CD4-positive, alpha-beta T cell treated with Interleukin-12 subunit alpha and Interleukin-12 subunit beta, for 1 hour (primary cell): ENCODE measurements at regions not wholly inside any gene's neighbourhood (a gene's known extent, or its start where the extent isn't known, plus 50 kb on each side); places are given as distances from the start of the nearest gene placed in this dataset.

ENCODE experiments used
- DNase-seq: peaks from one replicate; pipeline ENCODE4 v3.0.0-alpha.2; 2020

GRCh38 chr2:67660871-67661270 lies 263.7 kb downstream of the ETAA1 start:
- DNase-seq, result no peak

DNA sequence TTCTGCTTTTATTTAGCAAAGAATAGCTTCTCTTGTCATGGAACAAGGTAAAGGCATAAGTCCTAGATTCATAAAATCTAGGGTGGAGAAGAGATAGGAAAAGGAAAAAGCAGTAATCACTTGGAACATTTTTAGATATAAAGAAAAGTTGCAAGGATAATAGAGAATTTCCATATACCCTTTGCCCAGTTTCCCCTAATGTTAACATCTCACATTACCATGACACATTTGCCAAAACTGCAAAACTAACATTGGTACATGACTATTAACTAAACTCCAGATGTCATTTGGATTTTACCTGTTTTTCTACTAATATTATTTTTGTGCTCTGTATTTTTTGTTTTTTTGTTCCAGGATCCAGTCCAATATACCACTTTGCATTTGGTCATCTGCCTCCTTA lies 265.1 kb downstream of the ETAA1 start:
- no peak for DNase-seq

- DNase-seq, result no peak
Measured at GRCh38 chr2:67663776-67664175, 266.6 kb downstream of the ETAA1 start.

DNA sequence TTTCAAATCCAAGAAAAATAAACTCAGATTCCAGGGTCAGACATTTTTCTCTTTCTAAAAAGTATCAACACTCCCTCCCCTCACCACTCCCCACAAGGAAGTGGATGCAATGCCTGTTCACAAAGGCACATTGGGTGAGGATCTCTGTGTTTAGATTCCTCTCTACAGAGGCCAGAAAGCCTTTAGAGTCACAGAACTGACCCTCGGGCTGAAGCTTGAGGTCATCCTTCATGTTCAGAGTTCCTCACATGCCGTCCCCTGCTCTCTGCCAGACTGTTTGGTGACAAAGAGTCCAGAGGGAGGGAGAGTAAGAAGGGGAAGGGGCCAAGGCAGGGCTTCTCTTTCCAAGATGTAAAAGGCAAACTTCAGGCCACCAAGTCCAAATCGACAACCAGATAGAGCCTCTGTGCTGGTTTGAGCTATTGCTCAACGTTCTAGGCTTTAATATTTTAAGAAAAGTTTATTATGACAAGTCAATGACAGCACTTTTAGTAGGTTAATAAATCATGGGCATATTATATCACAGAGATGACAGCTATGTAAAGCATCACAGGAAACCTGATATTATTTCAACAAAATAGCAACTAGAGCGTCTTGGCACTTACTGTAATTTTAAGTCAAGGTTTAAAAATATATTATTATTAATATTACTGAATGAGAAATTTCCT lies 269.4 kb downstream of the ETAA1 start:
- no peak for DNase-seq

DNA sequence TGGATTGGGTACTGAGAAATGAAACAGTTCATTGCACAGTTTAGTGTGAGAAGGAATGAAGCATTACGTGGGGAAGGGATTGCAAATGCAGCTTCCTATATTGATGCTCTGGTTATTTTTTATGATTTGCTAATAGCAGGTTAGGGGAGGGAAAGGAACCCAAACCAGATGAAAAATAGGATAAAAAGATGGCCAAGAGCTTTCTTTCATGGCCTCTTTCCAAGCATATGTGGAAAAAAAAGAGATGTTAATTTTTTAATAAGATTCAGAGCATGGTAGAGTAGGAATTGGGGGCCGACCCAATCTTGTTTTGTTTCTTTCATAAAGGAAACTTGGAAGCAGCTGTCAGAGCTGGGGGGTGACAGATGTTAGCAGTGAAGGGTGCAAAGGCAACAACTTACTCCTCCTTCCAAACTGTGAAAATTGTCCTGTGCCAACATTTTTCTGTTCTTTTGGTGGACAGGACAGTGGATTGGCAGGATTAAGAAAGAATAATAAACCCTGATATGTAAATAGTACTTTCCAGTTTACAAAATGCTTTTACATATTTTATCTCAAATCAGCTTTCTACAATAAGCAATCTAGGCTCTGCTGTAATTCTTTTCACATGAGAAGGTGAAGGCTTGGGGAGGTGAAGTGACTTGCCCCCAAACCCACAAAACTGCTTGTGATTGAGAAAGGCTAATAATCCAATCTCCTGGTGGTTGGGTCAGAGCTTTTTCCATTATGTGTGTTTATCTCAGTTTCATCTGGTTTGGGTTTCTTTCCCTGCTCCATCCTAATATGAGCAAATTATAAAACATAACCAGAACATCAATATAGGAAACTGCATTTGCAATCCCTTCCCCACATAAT lies 270.1 kb downstream of the ETAA1 start:
- no peak for DNase-seq

- no peak for DNase-seq
Measured at GRCh38 chr2:67668538-67668937, 271.4 kb downstream of the ETAA1 start.

GRCh38 chr2:67669168-67669567 lies 272.0 kb downstream of the ETAA1 start:
- no peak for DNase-seq

DNA sequence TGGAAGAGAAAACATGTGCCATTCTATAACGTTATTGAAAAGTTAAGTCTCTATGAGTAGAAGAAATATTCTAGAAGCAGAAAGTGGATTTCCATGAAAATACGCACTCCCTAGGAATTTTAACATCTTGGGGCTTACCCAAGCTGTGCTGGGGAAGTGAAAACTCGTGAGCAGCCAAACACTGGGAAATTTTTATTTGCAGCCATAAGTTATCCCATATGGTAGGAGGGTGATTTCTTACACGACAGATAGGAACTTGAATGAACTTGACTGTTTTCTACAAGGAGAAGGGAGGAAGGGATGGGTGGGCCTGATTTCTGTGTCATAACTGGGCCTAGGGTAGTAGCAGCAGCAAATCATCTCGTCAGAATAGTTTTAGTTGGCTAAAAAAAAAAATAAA lies 272.6 kb downstream of the ETAA1 start:
- DNase-seq, result no peak

DNA sequence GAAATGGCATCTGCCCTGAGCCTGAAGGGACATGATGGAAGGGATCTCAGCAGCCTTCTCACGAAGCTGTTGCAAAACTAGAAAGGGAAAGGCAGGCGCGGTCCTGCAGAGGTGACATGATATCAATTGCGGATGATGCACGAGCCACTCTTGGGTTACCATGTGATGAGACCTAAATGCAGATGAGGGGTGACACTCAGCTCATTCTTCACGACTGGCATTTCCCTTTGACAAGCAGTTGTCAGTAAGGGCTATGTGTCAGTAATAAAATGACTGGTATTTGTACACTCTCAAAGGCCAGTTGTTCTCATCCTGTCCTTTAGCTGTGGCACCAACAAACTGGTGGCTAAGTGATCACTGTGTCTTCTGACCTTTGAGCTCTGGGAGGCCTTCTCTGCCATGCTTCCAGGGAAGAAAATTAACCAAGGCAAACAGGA lies 273.6 kb downstream of the ETAA1 start:
- DNase-seq, result no peak

- no peak for DNase-seq
Measured at GRCh38 chr2:67671464-67672450, 274.6 kb downstream of the ETAA1 start.

- no peak for DNase-seq
Measured at GRCh38 chr2:67674668-67675067, 277.5 kb downstream of the ETAA1 start.

DNA sequence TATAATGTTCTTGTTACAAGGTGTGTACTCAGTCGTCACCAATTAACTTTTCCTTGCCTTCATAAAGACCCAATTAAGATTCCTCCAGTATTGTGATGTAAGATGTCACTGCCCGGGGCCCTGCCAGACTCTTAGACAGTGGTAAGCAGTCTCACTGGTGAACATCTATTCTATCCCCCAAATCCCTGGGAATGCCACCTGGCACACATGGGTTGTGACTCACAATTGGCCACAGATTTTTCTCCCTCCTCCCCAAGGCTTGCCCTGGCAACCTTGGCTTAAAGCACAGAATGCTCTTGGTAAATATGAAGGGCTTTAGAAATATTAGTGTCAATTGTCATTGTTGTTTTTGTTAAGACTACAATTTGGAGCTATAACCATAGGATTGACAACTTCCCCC lies 287.9 kb downstream of the ETAA1 start:
- DNase-seq, result no peak

GRCh38 chr2:67686254-67686653 lies 289.1 kb downstream of the ETAA1 start:
- DNase-seq, result no peak

DNA sequence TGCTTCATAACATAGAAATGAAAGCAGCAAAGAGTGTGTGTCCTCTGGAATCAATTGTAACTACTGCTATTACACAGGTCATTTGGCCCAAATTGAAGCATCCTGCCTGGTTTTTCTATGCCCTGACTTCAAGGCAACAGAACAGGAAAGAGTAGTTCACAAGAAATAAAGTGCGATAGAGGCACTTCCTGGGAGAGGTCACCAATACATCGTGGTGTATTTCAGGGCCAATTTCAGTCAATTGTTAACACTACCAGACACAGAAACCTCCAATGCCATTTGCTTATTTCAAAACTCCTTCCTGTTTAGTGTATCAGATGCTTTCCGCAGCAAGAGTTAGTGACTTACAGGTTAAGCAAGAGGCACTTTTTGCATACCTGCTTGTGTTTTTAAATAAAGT lies 292.1 kb downstream of the ETAA1 start:
- peak; percentile 0 for DNase-seq

DNA sequence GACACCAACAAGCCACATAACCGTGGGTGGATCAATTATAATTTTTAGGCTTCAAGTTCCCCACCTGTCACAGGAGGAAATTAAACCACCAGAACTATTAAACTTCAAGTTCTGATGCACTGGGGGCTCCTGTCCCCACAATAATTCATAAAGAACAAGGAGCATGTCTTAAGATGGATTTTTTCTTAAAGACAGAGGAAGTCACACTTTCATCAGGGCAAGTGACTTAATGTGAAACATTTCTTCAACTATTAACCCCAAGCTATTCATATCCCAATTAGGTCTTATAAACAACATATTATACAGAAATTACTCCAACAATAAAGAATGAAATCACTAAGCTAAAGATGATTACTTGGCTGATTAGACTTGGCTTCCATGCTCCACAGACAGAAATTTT lies 292.5 kb downstream of the ETAA1 start:
- DNase-seq, result no peak

DNA sequence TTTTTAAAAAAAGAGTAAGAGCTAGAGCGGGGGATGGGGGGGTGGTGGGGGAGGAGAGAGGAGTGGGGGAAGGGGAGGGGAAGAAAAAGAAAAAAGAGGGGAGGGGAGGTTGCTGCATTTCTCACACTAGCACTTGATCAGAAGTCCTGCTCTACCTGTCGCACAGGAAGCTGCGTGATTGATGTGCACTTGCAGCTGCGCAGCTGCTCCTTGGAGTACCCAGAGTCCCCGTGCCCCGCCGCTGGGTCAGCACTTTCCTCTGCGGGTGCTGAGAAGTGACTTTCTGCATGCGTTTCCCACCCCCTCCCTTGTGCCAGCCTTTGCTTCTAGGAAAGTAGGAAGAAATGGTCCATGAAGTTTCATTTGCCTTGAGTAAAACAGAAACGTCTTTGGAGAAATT lies 297.3 kb downstream of the ETAA1 start:
- no peak for DNase-seq

- no peak for DNase-seq
Measured at GRCh38 chr2:67701011-67701410, 303.9 kb downstream of the ETAA1 start.

DNA sequence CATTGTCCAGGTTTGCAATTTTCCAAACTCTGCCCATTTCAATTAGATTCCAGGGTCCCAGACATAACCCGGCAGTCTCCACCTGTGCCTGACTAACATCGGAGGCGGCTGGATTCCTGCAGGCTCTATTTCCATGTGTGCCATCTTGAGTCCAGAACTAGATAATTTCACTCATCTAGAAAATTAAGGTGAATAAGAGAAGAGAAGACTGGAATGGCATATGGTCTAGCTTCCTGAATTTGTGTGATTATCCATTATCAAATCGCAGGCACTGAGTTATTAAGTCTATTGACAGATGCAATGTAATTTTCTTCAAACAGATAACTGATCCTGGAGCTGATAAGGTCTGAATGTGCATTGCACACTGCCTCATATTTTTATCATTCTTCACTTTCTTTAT lies 305.2 kb downstream of the ETAA1 start:
- no peak for DNase-seq

DNA sequence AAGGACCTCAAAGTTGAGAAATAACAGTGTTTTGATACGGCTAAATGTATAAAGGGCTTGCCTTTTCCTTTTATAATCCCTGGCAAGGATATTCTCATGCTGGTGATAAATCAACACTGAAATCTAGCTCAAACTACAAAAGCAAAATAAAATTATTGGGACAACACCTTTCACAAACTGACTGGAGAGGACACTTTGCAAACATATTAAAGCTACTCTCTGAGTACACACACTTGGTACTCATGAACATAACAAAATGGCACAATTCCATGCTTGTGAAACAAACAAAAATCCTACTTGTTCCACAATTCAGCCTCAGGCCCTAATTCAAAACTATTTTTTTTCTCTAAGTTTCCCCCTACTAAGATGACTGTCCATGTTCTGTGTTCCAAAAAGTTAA lies 305.8 kb downstream of the ETAA1 start:
- no peak for DNase-seq

- no peak for DNase-seq
Measured at GRCh38 chr2:67706082-67706481, 308.9 kb downstream of the ETAA1 start.

- no peak for DNase-seq
Measured at GRCh38 chr2:67707896-67708295, 310.8 kb downstream of the ETAA1 start.

DNA sequence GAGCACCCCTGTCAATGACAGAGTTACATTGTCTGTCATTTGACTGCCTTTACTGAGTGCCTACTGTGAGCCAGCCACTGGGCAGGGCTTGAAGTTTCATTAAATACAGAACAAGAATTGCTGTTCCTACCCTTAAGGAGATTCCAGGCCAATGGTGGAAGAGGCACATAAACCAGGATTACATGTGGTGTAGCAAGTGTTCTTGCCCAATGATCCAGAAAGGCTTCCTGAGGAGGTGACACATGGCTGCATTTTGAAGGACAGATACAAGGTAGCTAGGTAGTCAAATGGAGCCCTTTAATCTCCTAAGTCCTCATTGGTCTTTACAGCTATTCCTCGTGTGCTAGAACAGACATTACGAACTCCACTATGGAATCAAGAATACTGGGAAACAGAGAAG lies 312.7 kb downstream of the ETAA1 start:
- no peak for DNase-seq

GRCh38 chr2:67712484-67712883 lies 315.4 kb downstream of the ETAA1 start:
- no peak for DNase-seq
